Erythroblast (primary cell): ENCODE measurements at regions not wholly inside any gene's neighbourhood (a gene's known extent, or its start where the extent isn't known, plus 50 kb on each side); places are given as distances from the start of the nearest gene placed in this dataset.

Experiments
- GATA1 ChIP-seq: IDR thresholded peaks from 2 replicates; pipeline ENCODE4 v1.6.1; 2011; ENCODE audit warnings: low read depth, mild to moderate bottlenecking, control low read depth, low read length, moderate library complexity
- POLR2A ChIP-seq: IDR thresholded peaks from 2 replicates; pipeline ENCODE4 v1.6.1; 2011; ENCODE audit warnings: mild to moderate bottlenecking, low read length

- TF ChIP-seq POLR2A (no peak), GATA1 (no peak)
These were observed 114.1 kb upstream of the SGK1 start for GRCh38 chr6:134432036-134432435.
